ENCODE measurements at regions not wholly inside any gene's neighbourhood (a gene's known extent, or its start where the extent isn't known, plus 50 kb on each side); places are given as distances from the start of the nearest gene placed in this dataset.

DNA sequence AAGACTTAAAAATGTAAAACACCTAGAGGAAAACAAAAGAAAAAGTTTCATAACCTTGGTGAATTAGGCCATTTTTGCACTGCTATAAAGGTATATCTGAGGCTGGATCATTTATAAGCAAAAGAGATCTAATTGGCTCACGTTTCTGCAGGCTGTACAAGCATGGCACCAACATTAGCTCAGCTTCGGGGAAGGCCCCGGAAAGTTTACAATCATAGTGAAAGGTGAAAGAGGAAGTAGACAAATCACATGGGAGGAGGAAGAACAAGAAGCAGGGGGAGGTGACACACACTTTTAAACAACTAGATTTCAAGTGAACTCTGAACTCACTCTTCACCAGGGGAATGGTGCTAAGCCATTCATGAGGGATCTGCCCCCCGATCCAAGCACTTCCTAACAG is 1358.5 kb upstream of the PCDH9 start:
- TF ChIP-seq, protein P1, sequence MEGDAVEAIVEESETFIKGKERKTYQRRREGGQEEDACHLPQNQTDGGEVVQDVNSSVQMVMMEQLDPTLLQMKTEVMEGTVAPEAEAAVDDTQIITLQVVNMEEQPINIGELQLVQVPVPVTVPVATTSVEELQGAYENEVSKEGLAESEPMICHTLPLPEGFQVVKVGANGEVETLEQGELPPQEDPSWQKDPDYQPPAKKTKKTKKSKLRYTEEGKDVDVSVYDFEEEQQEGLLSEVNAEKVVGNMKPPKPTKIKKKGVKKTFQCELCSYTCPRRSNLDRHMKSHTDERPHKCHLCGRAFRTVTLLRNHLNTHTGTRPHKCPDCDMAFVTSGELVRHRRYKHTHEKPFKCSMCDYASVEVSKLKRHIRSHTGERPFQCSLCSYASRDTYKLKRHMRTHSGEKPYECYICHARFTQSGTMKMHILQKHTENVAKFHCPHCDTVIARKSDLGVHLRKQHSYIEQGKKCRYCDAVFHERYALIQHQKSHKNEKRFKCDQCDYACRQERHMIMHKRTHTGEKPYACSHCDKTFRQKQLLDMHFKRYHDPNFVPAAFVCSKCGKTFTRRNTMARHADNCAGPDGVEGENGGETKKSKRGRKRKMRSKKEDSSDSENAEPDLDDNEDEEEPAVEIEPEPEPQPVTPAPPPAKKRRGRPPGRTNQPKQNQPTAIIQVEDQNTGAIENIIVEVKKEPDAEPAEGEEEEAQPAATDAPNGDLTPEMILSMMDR (IDR thresholded peaks at IDR 0.05; ENCODE audit: insufficient read depth, low read length), result no peak
- peak; percentile 47; the same call in 1 of the 2 replicates for TF ChIP-seq SPI1 (IDR thresholded peaks at IDR 0.05; ENCODE audit: borderline replicate concordance, low read depth)

All from HL-60 (cell line).